Erythroblast (primary cell): ENCODE measurements at regions not wholly inside any gene's neighbourhood (a gene's known extent, or its start where the extent isn't known, plus 50 kb on each side); places are given as distances from the start of the nearest gene placed in this dataset.

Experiments used
- GATA1 ChIP-seq: IDR thresholded peaks from 2 replicates; pipeline ENCODE4 v1.6.1; 2011; ENCODE audit warnings: low read depth, mild to moderate bottlenecking, control low read depth, low read length, moderate library complexity
- POLR2A ChIP-seq: IDR thresholded peaks from 2 replicates; pipeline ENCODE4 v1.6.1; 2011; ENCODE audit warnings: mild to moderate bottlenecking, low read length

DNA sequence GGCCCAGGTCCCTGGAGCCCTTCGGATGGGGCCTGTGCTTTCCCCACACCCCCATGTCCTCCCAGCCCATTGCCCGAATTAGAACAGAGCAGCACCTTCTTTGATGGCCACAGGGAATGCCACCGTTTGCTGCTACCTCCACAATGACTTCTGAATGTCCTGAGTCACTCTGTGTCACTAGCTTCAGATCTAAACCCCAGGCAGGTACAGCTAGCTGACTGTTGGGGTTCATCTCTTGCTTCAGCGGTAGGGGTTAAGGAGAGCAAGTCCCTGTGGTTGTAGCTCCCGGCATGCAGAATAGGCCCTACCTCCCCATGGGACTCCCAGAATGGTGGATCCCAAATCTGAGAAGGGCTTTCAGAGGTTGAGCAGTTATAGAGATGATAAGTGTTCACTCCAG, 291.1 kb upstream of the POU3F1 start:
- TF ChIP-seq POLR2A (no peak), GATA1 (no peak)
